Neuronal stem cell (in vitro differentiated cells): ENCODE measurements at regions not wholly inside any gene's neighbourhood (a gene's known extent, or its start where the extent isn't known, plus 50 kb on each side); places are given as distances from the start of the nearest gene placed in this dataset.

Source experiments
- DNase-seq: peaks from one replicate; pipeline ENCODE4 v3.0.0-alpha.2; 2013; ENCODE audit warnings: low spot score
- H2AFZ ChIP-seq: one replicate; pipeline ENCODE4 v1.6.1; 2013; ENCODE audit warnings: mild to moderate bottlenecking, low read length, inconsistent platforms
- H2AK5ac ChIP-seq: 2 replicates; pipeline ENCODE4 v1.6.1; 2013; ENCODE audit warnings: low read depth, mild to moderate bottlenecking, inconsistent platforms, low read length, moderate library complexity, mixed read lengths
- H2BK120ac ChIP-seq: 2 replicates; pipeline ENCODE4 v1.6.1; 2013; ENCODE audit warnings: low read depth, mild to moderate bottlenecking, inconsistent platforms, low read length, moderate library complexity, mixed read lengths
- H2BK12ac ChIP-seq: one replicate; pipeline ENCODE4 v1.6.1; 2013; ENCODE audit warnings: low read length, inconsistent platforms
- H2BK15ac ChIP-seq: 2 replicates; pipeline ENCODE4 v1.6.1; 2013; ENCODE audit warnings: mild to moderate bottlenecking, low read length, inconsistent platforms, mixed read lengths
- H2BK5ac ChIP-seq: one replicate; pipeline ENCODE4 v1.6.1; 2013; ENCODE audit warnings: inconsistent platforms, mild to moderate bottlenecking, low read length, moderate library complexity
- H3K14ac ChIP-seq: one replicate; pipeline ENCODE4 v1.6.1; 2013; ENCODE audit warnings: low read length, inconsistent platforms
- H3K18ac ChIP-seq: 2 replicates; pipeline ENCODE4 v1.6.1; 2013; ENCODE audit warnings: low read length, inconsistent platforms
- H3K23ac ChIP-seq: 2 replicates; pipeline ENCODE4 v1.6.1; 2013; ENCODE audit warnings: low read depth, mild to moderate bottlenecking, mixed read lengths, low read length, inconsistent platforms; ENCODE audit not compliant: poor library complexity
- H3K27ac ChIP-seq: replicated peaks from 3 replicates; pipeline ENCODE4 v1.5.1; 2013; ENCODE audit warnings: low read length, inconsistent platforms
- H3K27me3 ChIP-seq, 3 experiments: 2 replicates each; pipeline ENCODE4 v1.6.1; 2013; ENCODE audit warnings: low read length in 3 of 3, mild to moderate bottlenecking in 2 of 3, inconsistent platforms in 1 of 3, low read depth in 1 of 3, mixed read lengths in 1 of 3, moderate library complexity in 1 of 3; ENCODE audit not compliant: control insufficient read depth in 3 of 3, insufficient read depth in 3 of 3
- H3K36me3 ChIP-seq, 2 donors: replicated peaks in 1 of 2; 2 replicates each; pipeline ENCODE4 v1.6.1; 2013; ENCODE audit warnings: low read length in 2 of 2; ENCODE audit not compliant: control insufficient read depth in 2 of 2, insufficient read depth in 2 of 2
- H3K4ac ChIP-seq: 2 replicates; pipeline ENCODE4 v1.6.1; 2013; ENCODE audit warnings: inconsistent platforms, mild to moderate bottlenecking, low read length, moderate library complexity
- H3K4me1 ChIP-seq, 2 donors: 1 replicate in 1 of 2; 2 replicates in 1 of 2; pipeline ENCODE4 v1.6.1; 2013; ENCODE audit warnings: low read length in 2 of 2, low read depth in 1 of 2; ENCODE audit not compliant: control insufficient read depth in 2 of 2, insufficient read depth in 1 of 2
- H3K4me2 ChIP-seq: one replicate; pipeline ENCODE4 v1.6.1; 2013; ENCODE audit warnings: mild to moderate bottlenecking, low read length, inconsistent platforms; ENCODE audit not compliant: insufficient read depth, poor library complexity, severe bottlenecking
- H3K4me3 ChIP-seq, 2 donors: 2 replicates each; pipeline ENCODE4 v1.5.1; 2013; ENCODE audit warnings: low read length in 2 of 2, mild to moderate bottlenecking in 2 of 2, inconsistent platforms in 1 of 2, moderate library complexity in 1 of 2
- H3K79me1 ChIP-seq: one replicate; pipeline ENCODE4 v1.6.1; 2013; ENCODE audit warnings: low read depth, mild to moderate bottlenecking, inconsistent platforms, low read length, moderate library complexity
- H3K9ac ChIP-seq: one replicate; pipeline ENCODE4 v1.6.1; 2013; ENCODE audit warnings: mild to moderate bottlenecking, low read depth, low read length, inconsistent platforms; ENCODE audit not compliant: poor library complexity
- H3K9me3 ChIP-seq, 2 donors: replicated peaks in 1 of 2; 2 replicates each; pipeline versions ENCODE3 to v1.6.1; 2013; ENCODE audit warnings: low read length in 2 of 2, mild to moderate bottlenecking in 2 of 2, inconsistent platforms in 1 of 2, low read depth in 1 of 2, mixed read lengths in 1 of 2, moderate library complexity in 1 of 2; ENCODE audit not compliant: control insufficient read depth in 2 of 2, insufficient read depth in 1 of 2
- H4K8ac ChIP-seq: one replicate; pipeline ENCODE4 v1.6.1; 2013; ENCODE audit warnings: low read depth, mild to moderate bottlenecking, inconsistent platforms, low read length, moderate library complexity
- H4K91ac ChIP-seq: one replicate; pipeline ENCODE4 v1.6.1; 2013; ENCODE audit warnings: low read length, low read depth, mild to moderate bottlenecking, inconsistent platforms; ENCODE audit not compliant: poor library complexity
- WGBS, 2 donors: extraction: QIAGEN DNeasy Blood & Tissue Kit; methylation state at CpG; one replicate each; pipeline ENCODE4 v1.1.7; 2013; ENCODE audit warnings: missing lambda C conversion rate in 2 of 2, mixed read lengths in 1 of 2; ENCODE audit not compliant: insufficient read length in 2 of 2, insufficient replicate concordance in 1 of 2; ENCODE audit errors: extremely low coverage in 2 of 2; 5-methylcytosine and 5-hydroxymethylcytosine counted together

DNA sequence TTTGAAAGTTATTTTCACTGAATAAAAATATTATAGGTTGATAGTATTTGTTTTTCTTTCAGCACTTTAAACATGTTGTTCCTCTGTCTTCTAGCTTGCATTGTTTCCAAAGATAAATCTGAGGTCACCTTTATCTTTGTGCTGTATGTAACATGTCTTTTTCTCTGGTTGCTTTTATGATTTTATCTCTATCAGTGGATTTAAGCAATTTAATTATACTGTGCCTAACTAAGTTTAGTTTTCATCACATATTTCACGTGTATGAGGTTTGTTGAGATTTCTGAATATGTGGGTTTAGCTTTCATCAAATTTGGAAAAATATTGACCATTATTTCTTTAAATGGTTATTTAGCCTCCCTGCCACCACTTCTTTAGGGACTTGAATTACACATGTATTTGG, 214.5 kb downstream of the SNX18 start:
- no peak for DNase-seq
- Histone ChIP-seq H2AK5ac (no peak overlapping the region), H3K4ac (no peak overlapping the region), H2BK120ac (no peak overlapping the region), H2AFZ (no peak overlapping the region), H3K9me3 (no peaks in the 10 kb centered on the region), H4K91ac (no peak overlapping the region), H3K23ac (no peak overlapping the region), H3K27ac (no peak overlapping the region), H3K27me3 (no peaks in the 10 kb centered on the region), H2BK15ac (no peak overlapping the region), H3K9ac (no peak overlapping the region), H3K18ac (no peak overlapping the region), H3K79me1 (no peaks in the 10 kb centered on the region), H3K14ac (no peak overlapping the region), H4K8ac (no peak overlapping the region), H3K4me2 (no peak overlapping the region), H2BK5ac (no peak overlapping the region), H3K36me3 (no peaks in the 10 kb centered on the region), H3K4me3 (no peak overlapping the region), H2BK12ac (no peak overlapping the region), H3K4me1 (peaks cover 0 to 7% of the 10 kb centered on the region in 2 donors)
- WGBS, 2 donors, result no CpG with 5 or more reads among the region's 1 CpG

DNA sequence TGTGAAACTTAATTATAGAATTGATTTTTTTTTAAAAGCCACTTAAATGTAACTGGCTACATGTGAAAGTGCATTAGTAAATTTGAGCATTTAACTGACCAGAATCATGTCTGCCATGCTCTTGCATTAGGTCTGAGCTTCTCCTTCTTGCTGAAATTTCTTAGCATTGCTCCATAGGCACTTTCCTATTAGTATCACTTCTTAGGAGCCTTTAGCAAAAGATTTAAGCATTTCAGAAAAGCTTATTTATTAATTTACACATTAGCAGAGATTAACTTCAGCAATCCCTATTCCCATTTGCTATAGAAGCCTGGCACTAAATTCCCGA, 211.0 kb downstream of the SNX18 start:
- peaks cover 0 to 2% of the 10 kb centered on the region in 2 donors for H3K4me1 ChIP-seq
- H3K18ac ChIP-seq, result no peak overlapping the region

DNA sequence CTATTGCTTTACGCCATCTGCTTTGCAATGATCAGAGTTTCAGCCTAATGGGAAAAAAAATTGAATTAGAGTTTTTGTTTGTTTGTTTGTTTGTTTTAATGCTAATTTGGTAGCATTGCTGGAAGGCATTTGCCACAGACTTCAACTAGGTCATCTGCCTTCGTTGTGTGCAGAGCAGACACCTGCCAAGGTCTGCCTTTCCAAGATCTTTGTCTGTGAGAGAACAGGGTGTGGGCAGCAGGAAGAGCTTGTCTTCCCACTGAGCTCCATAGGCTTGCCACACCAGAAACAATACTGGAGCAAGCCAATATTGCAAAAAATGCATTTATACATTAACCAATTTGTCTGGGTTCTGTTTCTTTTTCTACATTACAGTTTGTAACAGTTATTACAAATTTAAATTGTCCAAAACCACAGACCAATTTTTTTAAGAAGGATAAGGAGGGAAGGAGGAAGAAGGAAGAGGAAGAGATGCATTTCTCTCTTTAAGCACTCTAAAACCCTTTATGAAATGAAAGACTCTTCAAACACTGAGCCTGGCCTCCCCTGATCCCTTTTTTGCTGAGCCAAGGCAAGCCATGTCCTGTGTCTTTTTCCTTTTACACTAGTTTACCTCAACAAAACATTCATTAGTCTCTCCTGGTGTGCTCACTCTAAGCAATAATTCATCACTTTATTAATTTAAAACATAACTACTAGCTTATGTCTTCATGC, 210.5 kb downstream of the SNX18 start:
- H3K4ac ChIP-seq, result no peak overlapping the region
- no peak for DNase-seq
- H3K4me1 ChIP-seq, result peaks cover 0 to 2% of the 10 kb centered on the region in 2 donors
- no peak overlapping the region for H2AK5ac ChIP-seq
- WGBS, 2 donors, result no CpG with 5 or more reads among the region's 2 CpGs
- H3K14ac ChIP-seq, result no peak overlapping the region
- no peaks in the 10 kb centered on the region for H3K36me3 ChIP-seq
- no peak overlapping the region for H2BK15ac ChIP-seq
- no peak overlapping the region for H3K9ac ChIP-seq
- no peak overlapping the region for H2BK12ac ChIP-seq
- H4K8ac ChIP-seq, result no peak overlapping the region
- no peak overlapping the region for H3K27ac ChIP-seq
- no peak overlapping the region for H3K4me2 ChIP-seq
- no peak overlapping the region for H2BK5ac ChIP-seq
- no peaks in the 10 kb centered on the region for H3K9me3 ChIP-seq
- H3K4me3 ChIP-seq, result no peak overlapping the region
- H2AFZ ChIP-seq, result no peak overlapping the region
- H2BK120ac ChIP-seq, result no peak overlapping the region
- no peak overlapping the region for H3K23ac ChIP-seq
- no peaks in the 10 kb centered on the region for H3K27me3 ChIP-seq
- no peaks in the 10 kb centered on the region for H3K79me1 ChIP-seq
- no peak overlapping the region for H3K18ac ChIP-seq
- H4K91ac ChIP-seq, result no peak overlapping the region

More for the DNA sequence above, 211.0 kb downstream of the SNX18 start:
- no peak overlapping the region for H3K4me2 ChIP-seq
- no peak overlapping the region for H2BK15ac ChIP-seq
- no peak overlapping the region for H4K91ac ChIP-seq
- H4K8ac ChIP-seq, result no peak overlapping the region
- H3K9me3 ChIP-seq, result no peaks in the 10 kb centered on the region
- H3K27ac ChIP-seq, result no peak overlapping the region
- H3K4ac ChIP-seq, result no peak overlapping the region
- no peak overlapping the region for H2BK5ac ChIP-seq
- no peak overlapping the region for H2BK120ac ChIP-seq
- H3K27me3 ChIP-seq, result no peaks in the 10 kb centered on the region
- no peak overlapping the region for H3K4me3 ChIP-seq
- no peak overlapping the region for H3K23ac ChIP-seq
- no peak overlapping the region for H2AFZ ChIP-seq
- H2BK12ac ChIP-seq, result no peak overlapping the region
- H3K79me1 ChIP-seq, result no peaks in the 10 kb centered on the region
- H3K14ac ChIP-seq, result no peak overlapping the region
- no peaks in the 10 kb centered on the region for H3K36me3 ChIP-seq
- H2AK5ac ChIP-seq, result no peak overlapping the region
- no peak overlapping the region for H3K9ac ChIP-seq
- no CpG with 5 or more reads among the region's 1 CpG for WGBS, 2 donors
- no peak for DNase-seq

DNA sequence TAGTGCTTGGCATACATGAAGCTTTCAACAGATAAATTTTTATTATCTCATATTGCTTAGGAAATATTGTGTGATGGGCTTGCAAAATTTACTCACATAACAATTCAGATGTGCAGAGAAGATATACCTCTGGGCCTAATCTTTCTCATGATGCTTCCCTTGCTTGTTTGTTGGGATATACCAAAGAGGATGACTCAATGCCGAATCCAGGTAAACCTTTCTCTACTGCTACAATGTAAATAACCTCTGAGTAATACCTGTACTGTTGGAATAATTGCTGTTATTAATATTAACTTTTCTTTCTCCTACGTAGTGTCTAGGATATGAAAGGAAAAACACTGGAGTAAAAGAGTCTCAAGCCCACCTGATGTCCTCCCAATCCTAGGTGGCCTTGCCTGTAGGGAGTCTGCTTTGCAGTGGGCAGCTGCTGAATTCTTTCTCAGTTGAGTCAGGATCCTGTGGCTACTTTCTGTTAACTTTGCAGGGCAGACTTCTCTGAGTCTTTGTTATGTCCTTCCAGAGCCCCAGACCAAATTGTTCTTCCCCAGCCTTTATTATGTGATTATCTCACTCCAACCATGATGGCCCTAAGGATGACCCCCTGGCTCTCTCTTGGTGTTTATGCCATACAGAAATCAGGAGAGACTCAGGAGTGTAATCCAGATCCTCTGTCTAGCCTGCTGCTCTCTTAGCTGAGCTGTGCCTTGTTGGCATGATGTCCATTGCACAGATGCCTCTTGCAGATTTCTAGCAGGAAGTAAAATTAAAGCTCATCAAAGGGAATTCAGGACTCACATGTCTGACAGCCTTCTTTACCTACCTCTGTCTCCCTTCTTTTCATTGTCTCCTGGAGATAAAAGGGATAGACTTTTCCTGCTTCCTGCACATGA, 208.1 kb downstream of the SNX18 start:
- no CpG with 5 or more reads among the region's 2 CpGs for WGBS, 2 donors
- H3K18ac ChIP-seq, result no peak overlapping the region
- H2BK5ac ChIP-seq, result no peak overlapping the region
- DNase-seq, result no peak
- no peak overlapping the region for H3K23ac ChIP-seq
- no peaks in the 10 kb centered on the region for H3K9me3 ChIP-seq
- no peak overlapping the region for H3K9ac ChIP-seq
- H3K79me1 ChIP-seq, result no peaks in the 10 kb centered on the region
- H2AK5ac ChIP-seq, result no peak overlapping the region
- no peak overlapping the region for H3K4me3 ChIP-seq
- H3K27me3 ChIP-seq, result no peaks in the 10 kb centered on the region
- no peak overlapping the region for H3K14ac ChIP-seq
- no peak overlapping the region for H3K4ac ChIP-seq
- H3K4me1 ChIP-seq, result peaks cover 0 to 2% of the 10 kb centered on the region in 2 donors
- no peak overlapping the region for H3K4me2 ChIP-seq
- H2AFZ ChIP-seq, result no peak overlapping the region
- no peaks in the 10 kb centered on the region for H3K36me3 ChIP-seq
- H3K27ac ChIP-seq, result no peak overlapping the region
- no peak overlapping the region for H4K91ac ChIP-seq
- no peak overlapping the region for H2BK120ac ChIP-seq
- H2BK15ac ChIP-seq, result no peak overlapping the region
- H2BK12ac ChIP-seq, result no peak overlapping the region
- no peak overlapping the region for H4K8ac ChIP-seq
